Nephron (organoid): ENCODE measurements at regions not wholly inside any gene's neighbourhood (a gene's known extent, or its start where the extent isn't known, plus 50 kb on each side); places are given as distances from the start of the nearest gene placed in this dataset.

Experiments used
- H3K27ac Mint-ChIP-seq, 3 experiments: 2 replicates each; pipeline ENCODE4 v1.8.0; 2020; ENCODE audit warnings: mixed read lengths in 3 of 3, mild to moderate bottlenecking in 2 of 3, moderate library complexity in 1 of 3
- H3K27me3 Mint-ChIP-seq: 2 replicates; pipeline ENCODE4 v1.8.0; 2021; ENCODE audit warnings: low read depth, mild to moderate bottlenecking, moderate library complexity, mixed read lengths
- H3K36me3 Mint-ChIP-seq: 2 replicates; pipeline ENCODE4 v1.8.0; 2020; ENCODE audit warnings: low read depth, mixed read lengths
- H3K4me1 Mint-ChIP-seq: 2 replicates; pipeline ENCODE4 v1.8.0; 2020; ENCODE audit warnings: mixed read lengths
- H3K4me3 Mint-ChIP-seq, 3 experiments: 2 replicates each; pipeline ENCODE4 v1.8.0; 2020; ENCODE audit warnings: mild to moderate bottlenecking in 3 of 3, mixed read lengths in 3 of 3, moderate library complexity in 2 of 3
- H3K9me3 Mint-ChIP-seq: 2 replicates; pipeline ENCODE4 v1.8.0; 2020; ENCODE audit warnings: mixed read lengths
- CTCF ChIP-seq, 3 experiments: fragments of 200-600 bp; sonication (generic); IDR thresholded peaks; one replicate each; pipeline ENCODE4 v1.5.0; 2021; ENCODE audit warnings: antibody characterized with exemption in 3 of 3; ENCODE audit not compliant: unreplicated experiment in 3 of 3

GRCh38 chr18:28494151-28494550 is 317.2 kb upstream of the CDH2 start:
- Mint-ChIP-seq H3K4me3 (no peak overlapping the region), H3K27ac (no peak overlapping the region), H3K36me3 (no peaks in the 10 kb centered on the region), H3K9me3 (peaks cover 5% of the 10 kb centered on the region), H3K27me3 (no peaks in the 10 kb centered on the region), H3K4me1 (no peaks in the 10 kb centered on the region)
- TF ChIP-seq CTCF (IDR thresholded peaks at IDR 0.05; ENCODE audit: unreplicated experiment in 3 of 3): no peak

GRCh38 chr18:28485918-28486317 is 309.0 kb upstream of the CDH2 start:
- Mint-ChIP-seq H3K27me3 (no peaks in the 10 kb centered on the region), H3K4me1 (peaks cover 11% of the 10 kb centered on the region), H3K27ac (no peak overlapping the region), H3K4me3 (no peak overlapping the region), H3K9me3 (peaks cover 5% of the 10 kb centered on the region), H3K36me3 (no peaks in the 10 kb centered on the region)
- no peak for TF ChIP-seq CTCF (IDR thresholded peaks at IDR 0.05; ENCODE audit: unreplicated experiment in 3 of 3)

- H3K27ac Mint-ChIP-seq: no peak overlapping the region
- H3K4me1 Mint-ChIP-seq: peaks cover 15% of the 10 kb centered on the region
- no peak for TF ChIP-seq CTCF (IDR thresholded peaks at IDR 0.05; ENCODE audit: unreplicated experiment in 3 of 3)
- no peaks in the 10 kb centered on the region for H3K36me3 Mint-ChIP-seq
- H3K4me3 Mint-ChIP-seq: no peak overlapping the region
- no peaks in the 10 kb centered on the region for H3K9me3 Mint-ChIP-seq
- no peaks in the 10 kb centered on the region for H3K27me3 Mint-ChIP-seq
Observed at GRCh38 chr18:28485210-28485801, 308.4 kb upstream of the CDH2 start.

- Mint-ChIP-seq H3K27me3 (no peaks in the 10 kb centered on the region), H3K4me3 (no peak overlapping the region), H3K36me3 (no peaks in the 10 kb centered on the region), H3K9me3 (peaks cover 16% of the 10 kb centered on the region), H3K4me1 (peaks cover 15% of the 10 kb centered on the region), H3K27ac (no peak overlapping the region)
- TF ChIP-seq CTCF (IDR thresholded peaks at IDR 0.05; ENCODE audit: unreplicated experiment in 3 of 3): no peak
Observed at GRCh38 chr18:28478531-28478930, 301.6 kb upstream of the CDH2 start.

GRCh38 chr18:28476302-28476701 is 299.4 kb upstream of the CDH2 start:
- Mint-ChIP-seq H3K36me3 (no peaks in the 10 kb centered on the region), H3K4me3 (no peak overlapping the region), H3K9me3 (peaks cover 21% of the 10 kb centered on the region), H3K27me3 (no peaks in the 10 kb centered on the region), H3K27ac (no peak overlapping the region), H3K4me1 (peaks cover 7% of the 10 kb centered on the region)
- no peak for TF ChIP-seq CTCF (IDR thresholded peaks at IDR 0.05; ENCODE audit: unreplicated experiment in 3 of 3)

- peaks cover 14% of the 10 kb centered on the region for H3K9me3 Mint-ChIP-seq
- no peak overlapping the region for H3K27ac Mint-ChIP-seq
- H3K36me3 Mint-ChIP-seq: no peaks in the 10 kb centered on the region
- TF ChIP-seq CTCF (IDR thresholded peaks at IDR 0.05; ENCODE audit: unreplicated experiment in 3 of 3): no peak
- H3K4me3 Mint-ChIP-seq: no peak overlapping the region
- H3K4me1 Mint-ChIP-seq: no peaks in the 10 kb centered on the region
- no peaks in the 10 kb centered on the region for H3K27me3 Mint-ChIP-seq
Observed at GRCh38 chr18:28469946-28470345, 293.0 kb upstream of the CDH2 start.
